ENCODE measurements at regions not wholly inside any gene's neighbourhood (a gene's known extent, or its start where the extent isn't known, plus 50 kb on each side); places are given as distances from the start of the nearest gene placed in this dataset.

DNA sequence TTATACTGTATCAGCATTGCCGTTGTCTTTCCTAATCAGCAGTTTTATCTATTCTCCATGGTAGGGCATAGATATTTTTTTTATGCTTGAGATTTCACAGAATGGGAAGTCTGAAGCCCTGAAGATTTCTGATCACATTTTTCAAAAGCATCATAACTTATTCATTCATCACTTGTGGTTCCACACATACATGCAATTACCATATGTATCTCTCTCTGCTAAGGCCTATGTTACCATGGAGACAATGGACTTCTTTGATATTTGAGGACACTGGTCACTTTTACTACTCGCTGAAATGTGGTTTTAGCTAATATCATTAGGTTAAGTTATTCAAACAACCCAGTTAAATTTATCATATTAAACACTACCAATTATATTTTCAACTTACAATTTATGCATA, 1827.0 kb downstream of the MRPL39 start:
- no peak for DNase-seq (ENCODE audit: low read depth in 2 of 2)

DNA sequence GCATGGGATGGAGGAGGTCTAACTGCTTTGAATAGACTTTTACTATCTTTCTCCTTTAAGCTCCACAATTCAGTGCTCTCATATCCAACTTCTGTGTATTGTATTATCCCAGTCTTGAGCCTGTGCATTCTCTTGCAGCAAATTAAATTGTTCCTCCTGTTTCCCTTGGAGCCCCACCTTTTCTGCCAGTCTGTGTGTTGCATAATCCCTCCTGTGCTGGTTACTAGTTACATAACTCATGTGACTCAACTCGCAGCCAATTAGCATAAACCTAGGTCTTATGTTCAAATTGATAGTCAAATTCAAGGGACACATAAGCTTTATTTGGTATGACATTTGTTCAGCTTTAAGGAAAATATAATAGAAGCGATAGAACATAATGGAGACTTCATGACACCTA, 1863.5 kb downstream of the MRPL39 start:
- DNase-seq (ENCODE audit: low read depth in 2 of 2), result no peak

DNA sequence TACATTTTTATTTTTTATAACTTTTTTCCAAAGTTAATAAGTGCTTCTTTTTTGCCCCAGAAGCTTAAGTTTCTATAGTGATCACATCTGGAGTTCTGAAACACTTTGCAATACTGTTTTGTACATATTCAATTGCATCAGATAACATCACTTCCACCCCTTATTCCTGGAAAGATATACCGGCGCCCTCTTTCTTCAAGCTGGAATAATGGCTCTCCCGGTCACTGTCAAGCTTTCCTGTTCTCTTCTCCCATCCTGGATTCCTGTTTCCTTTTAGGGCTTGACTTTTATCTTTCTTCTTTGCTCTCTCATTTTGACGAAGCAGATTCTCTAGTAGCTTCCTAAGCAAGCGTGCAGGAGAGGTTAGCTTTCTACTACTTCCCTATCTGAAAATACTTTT, 1866.8 kb downstream of the MRPL39 start:
- DNase-seq (ENCODE audit: low read depth in 2 of 2), result no peak

DNA sequence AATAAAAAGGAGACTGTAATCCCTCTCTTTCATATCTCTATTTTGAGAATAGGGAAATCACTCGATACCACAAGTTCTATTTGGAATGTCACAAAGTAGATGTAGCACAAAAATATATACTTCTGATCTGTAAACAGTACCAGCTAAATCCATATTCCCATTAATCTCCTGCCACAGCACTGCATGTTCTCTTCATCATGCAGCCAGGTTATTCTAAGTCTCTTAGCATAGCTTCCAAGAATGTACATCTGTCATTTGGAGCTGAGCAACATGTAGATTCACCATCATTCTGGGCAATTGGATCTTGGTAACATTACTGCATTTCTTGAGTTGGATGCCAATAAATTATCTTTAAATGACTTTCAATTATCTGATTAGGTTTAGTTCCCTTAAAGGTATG, 1874.5 kb downstream of the MRPL39 start:
- no peak for DNase-seq (ENCODE audit: low read depth in 2 of 2)

DNA sequence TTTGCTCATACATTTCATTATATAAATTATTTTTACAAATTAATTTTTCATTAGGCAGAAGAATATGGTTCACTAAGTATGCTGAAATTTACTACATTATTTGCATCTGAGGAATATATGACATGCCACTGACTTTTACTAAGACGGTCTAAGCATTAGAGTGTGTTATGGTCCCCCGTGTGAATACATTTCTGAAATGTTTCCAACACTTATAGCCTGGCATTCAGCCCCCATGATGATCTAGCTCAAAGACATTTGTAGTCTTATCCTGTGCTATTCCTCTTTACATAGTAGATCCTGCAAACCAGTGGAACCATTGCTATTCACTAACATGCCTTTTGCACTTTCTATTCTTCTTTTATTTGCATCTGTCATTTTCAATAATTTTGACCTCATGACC, 1878.0 kb downstream of the MRPL39 start:
- DNase-seq (ENCODE audit: low read depth in 2 of 2), result no peak

DNA sequence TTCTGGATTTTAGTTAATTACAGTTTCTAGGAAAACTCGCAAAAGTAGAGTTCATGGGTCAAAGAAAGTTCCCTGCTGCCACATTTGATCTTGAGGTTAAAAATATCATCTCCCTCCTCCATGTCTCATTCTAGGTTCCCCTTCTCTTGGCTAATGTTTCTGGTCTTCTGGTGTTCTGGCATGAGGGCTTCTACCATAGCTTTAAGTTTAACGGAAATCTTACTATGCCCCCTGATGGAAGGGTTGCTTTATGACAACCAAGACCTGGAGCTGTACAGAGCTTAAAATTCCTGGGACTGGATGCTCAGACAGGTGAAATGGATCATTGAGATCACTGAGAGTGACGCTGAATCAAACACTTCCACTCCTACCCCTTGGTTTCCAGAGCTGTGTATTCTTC, 1881.7 kb downstream of the MRPL39 start:
- DNase-seq (ENCODE audit: low read depth in 2 of 2), result no peak

DNA sequence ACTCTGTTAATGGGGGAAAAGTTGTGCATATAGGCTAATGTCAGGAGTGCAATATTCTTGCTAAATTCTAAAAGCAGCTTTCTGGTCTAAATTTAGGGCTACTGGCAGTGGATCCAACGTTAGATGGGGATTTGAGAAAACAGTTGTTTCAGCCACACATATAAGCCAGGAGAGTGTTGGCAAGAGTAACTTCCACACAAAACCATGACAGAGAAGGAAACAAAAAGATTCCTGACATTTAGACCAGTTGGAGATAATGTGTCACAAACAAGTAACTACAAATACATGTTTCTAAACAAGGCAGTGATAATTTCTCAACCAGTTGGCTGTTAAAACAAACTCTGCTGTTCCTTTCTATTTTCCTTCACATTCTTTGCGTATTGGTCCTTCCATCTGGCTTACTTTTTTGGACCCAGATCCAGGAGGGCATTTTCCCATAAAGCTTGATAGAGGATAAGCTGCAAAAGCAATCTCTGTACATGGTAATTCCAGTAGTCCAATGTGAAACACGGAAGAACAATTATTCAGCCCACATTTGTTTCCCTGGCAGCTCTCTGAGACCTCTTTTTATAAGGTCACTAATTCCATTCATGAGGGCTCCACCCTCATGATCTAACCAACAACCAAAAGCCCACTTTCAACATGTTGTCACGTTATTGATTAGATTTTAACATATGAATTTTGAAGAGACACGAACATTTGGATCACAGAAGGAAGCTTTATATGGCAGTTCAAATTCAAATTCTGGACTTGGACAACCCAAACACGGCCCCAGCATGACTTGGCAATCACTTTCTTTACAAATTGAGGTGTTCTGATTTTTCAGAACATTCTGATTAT, 1888.6 kb downstream of the MRPL39 start:
- DNase-seq (ENCODE audit: low read depth in 2 of 2), result no peak

DNA sequence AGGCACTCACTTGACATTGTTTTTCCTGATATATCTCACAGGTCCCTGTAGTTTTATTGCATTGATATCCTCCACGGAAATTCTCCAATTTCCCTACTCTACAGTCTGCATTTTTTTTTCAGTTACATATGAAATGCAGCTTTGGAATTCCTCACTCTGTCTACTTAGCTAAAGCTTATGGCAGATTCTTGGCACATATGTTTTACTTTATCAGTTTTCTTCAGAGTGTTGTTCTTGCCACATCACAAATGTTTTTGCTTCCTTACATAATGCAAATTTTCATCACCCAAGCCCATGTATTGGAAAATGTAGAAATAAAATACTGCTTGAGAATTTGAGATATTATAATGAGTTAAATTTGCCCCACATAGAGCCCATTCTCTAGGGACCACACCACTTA, 1895.1 kb downstream of the MRPL39 start:
- DNase-seq (ENCODE audit: low read depth in 2 of 2), result no peak

DNA sequence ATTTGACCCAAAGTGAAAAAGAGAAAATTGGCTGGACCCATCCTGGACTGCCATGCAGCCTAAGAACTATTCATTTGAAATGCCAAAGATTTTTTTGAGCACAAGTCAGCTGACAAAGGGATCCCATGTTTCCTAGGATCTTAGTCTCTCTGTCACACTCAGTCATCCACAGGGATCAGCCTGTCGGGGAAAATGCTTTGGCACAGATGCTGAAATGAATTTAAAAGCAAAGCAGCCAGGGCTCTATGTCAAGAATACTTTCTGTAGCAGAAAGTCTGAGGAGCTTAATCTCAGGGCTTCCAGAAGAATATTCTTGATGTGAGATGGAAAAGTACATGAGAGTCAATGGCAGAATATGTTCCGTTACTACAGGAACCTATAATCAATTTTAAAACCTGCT, 1900.8 kb downstream of the MRPL39 start:
- no peak for DNase-seq (ENCODE audit: low read depth in 2 of 2)

DNA sequence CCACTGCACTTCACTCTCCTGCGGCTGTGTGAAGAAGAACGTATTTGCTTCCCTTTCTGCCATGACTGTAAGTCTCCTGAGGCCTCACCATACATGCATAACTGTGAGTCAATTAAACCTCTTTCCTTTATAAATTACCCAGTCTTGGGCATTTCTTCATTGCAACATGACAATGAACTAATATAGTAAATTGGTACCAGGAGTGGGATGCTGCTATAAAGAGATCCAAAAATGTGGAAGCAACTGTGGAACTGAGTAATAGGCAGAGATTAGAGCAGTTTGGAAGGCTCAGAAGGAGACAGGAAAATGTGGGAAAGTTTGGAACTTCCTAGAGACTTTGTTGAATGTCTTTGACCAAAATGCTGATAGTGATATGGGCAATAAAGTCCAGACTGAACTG, 1907.9 kb downstream of the MRPL39 start:
- DNase-seq (ENCODE audit: low read depth in 2 of 2), result no peak

DNA sequence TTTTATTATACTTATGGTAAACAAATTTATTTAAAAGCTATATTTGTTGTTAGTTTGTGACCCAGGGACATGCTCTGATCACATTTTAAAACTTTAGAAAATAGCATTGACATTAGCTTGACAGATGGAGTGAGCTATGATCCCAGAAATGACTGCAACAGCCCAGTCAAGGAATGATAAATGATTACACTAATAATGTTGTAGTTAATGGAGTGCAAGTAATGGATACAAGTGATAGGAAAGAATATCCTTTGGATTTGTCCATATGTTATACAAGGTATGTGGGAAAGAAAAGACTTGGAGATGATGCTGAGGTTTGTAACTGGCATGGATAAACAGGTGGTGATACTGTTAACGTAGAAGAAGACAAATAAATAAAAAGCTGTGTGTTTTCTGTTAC, 1908.7 kb downstream of the MRPL39 start:
- no peak for DNase-seq (ENCODE audit: low read depth in 2 of 2)

DNA sequence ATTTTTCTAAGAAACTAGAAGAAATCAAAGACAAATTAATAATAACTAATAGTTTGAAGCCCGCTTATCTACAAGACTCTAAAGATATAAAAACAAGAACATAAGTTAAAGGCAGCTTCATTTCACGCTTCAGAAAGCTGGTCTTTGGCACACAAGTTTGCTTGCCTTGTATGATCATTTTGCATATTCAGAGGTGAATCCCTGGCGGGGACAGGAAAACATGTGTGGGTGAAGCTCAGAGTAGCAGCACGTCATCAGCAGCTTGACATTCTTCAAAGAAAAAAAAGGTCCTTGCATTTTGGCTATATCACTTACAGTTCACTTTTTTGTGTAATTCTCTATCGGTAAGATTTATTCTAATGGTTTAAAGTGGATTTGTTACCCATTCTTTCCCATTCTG, 1911.8 kb downstream of the MRPL39 start:
- no peak for DNase-seq (ENCODE audit: low read depth in 2 of 2)

DNA sequence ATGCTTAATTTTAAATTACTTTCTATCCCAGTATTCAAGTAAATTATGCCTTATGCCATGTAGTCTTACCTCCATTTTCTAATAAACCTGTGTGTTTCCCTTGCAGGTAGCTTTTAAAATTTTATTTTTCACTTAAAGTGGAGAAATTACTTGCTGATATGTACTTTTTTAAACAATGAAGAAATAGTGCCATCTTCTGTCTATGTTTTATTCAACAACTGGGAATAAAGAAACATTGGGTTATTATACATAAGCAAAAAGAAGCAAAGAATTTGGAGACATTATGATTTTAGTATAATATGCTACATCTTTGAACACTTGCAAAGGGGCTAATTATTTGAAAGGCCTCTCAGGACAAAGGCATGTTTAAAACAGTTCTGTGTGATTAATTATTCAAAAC, 1912.9 kb downstream of the MRPL39 start:
- DNase-seq (ENCODE audit: low read depth in 2 of 2), result no peak

DNA sequence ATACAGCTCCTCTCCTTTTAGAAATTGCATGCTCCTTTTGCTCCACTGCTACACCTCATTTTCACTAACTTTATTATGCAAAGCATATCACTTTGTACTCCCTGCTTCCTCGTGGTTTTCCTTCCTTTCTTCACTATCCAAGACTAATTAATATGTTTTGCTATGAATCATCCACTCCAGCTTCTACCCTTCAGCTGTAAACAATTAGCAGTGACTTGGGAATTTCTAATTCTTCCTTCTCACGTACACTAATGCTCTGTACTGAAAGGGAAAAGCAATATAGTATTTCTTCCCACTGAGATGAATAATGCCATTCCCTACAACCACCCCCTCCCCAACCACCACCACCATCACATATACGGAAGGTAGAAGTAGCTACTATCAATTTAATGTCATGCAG, 1917.0 kb downstream of the MRPL39 start:
- DNase-seq (ENCODE audit: low read depth in 2 of 2), result no peak

DNA sequence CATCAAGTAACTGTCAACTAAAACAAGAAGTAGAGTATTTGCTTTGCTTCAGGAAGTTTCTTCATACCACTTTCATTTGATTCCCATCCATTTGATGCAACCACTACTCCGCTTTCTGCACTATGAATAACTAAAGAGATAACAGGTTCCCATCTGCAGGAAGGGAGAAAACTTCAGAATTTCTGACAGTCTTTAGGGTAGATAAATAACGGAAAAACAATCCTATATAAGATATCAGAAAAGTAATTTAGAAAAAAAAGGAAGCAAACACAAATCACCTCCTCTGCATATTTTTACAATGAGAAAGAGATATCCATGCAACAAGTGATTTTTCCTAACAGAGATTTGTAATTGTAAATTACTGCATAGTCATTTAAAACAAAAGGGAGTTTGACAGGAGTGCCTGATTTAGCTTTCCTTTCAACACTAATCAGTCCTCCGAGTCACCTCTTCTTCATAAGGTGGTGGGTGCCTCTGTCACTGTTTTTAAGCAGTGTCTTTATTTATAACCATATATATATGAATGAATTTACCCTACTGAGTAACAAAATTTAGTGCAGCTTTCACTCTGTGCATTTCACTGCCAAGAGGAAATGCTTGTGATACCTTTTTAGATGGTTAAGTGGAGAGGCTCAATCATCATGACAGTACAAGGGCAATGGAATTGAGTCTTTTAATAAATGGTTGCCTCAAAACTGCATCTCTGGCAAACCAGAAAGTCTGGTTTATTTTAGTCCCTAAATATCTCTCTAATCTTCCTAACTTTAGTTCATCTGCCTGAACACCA, 1920.4 kb downstream of the MRPL39 start:
- DNase-seq (ENCODE audit: low read depth in 2 of 2), result no peak

DNA sequence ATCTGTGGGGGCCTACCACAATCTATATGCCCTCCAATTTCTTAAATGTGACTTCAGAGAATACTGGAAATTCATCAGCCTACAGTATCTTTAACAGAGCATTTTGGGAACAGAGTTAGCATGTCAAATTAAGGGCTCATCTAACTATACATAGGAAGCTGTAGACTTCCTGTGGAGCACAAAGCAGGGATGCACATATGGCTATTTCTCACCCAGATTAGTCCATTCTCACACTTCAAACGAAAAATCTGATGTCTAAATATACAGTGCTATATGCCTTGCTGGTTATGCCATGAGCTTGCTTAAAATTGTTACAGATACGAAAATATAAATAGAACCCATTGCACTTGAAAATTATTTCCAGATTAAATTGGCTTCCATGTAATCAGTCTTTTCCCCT, 1922.8 kb downstream of the MRPL39 start:
- DNase-seq (ENCODE audit: low read depth in 2 of 2), result no peak

DNA sequence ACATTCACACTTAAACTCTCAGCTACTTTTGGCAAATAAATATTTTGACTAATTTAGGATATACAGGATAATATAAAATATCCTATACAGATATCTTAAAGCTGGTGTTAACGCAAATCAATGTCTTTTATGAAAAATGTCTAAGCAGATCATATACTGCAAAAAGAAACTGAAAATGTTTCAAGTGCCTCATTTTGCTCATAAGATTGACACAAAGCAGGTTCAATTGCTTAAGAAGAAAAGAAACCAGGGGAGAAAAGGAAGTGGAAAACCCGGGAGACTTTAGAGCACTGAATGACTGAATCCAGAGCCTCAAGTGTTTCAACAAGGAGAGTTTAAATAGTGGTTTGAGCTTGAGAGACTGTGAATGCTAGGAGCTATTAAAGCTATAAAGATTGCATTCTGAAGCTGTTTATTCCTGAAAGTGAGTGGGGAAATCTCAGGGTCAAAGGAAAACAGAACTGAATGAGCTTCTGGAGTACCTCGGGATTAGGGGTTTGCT, 1943.0 kb downstream of the MRPL39 start:
- no peak for DNase-seq (ENCODE audit: low read depth in 2 of 2)

DNA sequence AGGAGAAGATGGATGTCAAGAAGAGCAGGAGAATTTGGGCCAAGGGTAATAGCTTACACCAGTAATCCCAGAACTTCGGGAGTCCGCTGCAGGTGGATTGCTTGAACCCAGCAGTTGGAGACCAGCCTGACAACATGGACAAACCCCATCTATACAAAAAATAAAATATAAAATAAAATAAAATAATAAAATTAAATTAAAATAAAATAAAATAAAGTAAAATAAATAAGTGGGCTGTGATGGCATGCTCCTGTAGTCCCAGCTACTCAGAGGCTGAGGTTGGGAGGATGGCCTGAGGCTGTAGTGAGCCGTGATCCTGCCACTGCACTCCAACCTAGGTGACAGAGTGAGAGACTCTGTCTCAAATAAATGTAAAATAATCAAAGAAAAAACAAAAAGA, 1946.7 kb downstream of the MRPL39 start:
- no peak for DNase-seq (ENCODE audit: low read depth in 2 of 2)

DNA sequence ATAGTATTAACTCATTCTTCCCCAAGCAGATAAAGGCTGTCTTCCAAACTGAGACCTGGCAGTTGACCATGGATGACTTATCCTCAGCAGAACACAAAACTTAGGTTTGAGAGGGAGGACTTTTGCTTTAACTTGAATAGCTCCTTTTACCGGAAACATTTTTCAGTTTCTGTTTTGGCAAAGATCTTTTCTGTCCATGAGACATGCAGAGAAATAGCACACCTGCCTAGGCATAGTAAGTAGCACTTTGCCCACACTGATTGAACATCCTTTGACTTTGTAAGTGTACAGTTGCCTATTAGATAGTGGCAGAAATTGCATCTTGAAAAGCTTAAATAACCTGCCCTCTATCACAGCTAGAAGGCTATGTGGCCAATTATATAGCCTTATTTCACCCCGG, 1962.5 kb downstream of the MRPL39 start:
- DNase-seq (ENCODE audit: low read depth in 2 of 2), result no peak

DNA sequence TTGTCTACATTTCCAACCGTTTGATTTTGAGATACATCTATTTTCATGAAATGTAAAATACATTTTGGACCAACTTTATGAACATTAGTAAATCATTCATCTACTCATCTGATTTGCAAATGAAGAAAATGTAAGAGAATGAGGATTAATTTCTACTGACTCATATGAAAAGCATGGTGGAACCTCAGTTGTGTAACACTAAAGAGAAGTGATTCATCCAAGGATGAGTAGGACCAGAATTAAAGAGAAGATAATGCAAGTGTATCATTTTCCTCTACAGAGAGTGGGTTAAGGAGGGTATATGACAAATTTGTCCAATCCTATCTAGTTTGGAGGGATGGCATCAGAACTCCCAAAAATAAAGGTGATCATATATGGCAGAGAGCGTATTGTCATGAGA, 1967.6 kb downstream of the MRPL39 start:
- no peak for DNase-seq (ENCODE audit: low read depth in 2 of 2)

DNA sequence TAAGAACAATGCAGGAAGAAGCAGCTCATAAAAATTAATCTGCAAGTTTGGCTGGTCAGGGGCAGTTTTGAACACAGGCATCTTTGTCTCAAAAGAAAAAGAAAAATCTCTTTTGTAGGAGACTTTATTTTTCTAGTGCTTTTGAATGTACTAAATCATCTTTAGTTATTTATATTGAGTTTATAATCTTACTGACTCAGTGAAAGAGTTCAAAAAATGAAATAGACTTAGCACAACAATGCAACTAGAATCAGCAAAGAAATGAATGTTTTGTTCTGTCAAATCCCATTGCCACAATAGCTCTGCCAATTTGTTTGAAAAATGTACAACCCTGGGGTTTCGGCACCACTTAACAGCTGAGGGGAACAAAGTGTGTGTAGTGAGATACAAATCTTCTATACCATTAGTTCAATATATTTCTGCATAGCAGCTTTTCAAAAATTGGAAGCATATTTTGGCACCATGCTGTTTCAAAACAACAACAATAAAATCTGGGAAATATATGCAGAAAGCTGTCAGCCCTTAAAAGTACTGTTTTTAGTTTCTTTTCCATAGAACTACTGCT, 1969.1 kb downstream of the MRPL39 start:
- no peak for DNase-seq (ENCODE audit: low read depth in 2 of 2)

DNA sequence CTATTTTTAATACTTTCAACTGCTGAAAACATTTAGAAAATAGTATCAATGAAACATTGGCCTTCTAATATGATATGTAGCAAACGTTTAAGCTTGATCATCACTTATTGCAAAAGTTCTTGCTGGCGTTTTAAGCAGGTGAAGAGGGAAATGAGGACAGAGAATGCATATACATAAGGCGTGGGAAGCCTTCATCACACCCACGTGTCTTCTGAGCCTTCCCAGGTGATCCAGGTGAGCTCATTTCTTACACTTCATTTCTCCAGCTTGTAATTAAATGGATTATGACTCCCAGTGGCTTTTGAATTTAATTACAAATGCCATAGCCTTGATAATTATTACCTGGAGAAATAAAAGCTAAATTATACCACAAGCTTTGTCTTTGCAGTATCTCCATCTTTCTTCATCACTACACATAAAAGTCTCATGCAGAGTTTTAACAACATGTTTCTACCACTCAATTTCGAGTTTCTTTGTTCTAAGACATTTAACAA, 1973.8 kb downstream of the MRPL39 start:
- no peak for DNase-seq (ENCODE audit: low read depth in 2 of 2)

DNA sequence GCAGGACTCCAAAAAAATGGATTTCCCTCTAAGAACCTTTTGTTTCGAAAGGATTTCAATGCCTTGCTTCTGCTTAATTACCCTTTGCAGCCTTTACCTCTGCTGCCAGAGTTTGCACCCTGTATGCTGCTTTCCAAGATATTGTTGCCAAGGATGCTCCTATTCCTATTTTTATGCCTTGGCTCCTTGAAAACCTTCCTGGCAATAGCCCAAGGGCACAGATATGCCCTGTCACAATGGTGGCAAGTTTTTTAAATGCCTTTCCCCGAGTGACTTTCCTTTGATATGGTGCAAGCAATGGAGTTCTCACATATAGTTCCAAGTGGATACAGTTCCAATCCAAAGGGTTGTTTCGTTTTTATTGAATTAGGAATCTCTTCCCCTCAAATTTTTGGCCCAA, 1983.0 kb downstream of the MRPL39 start:
- DNase-seq (ENCODE audit: low read depth in 2 of 2), result no peak

Measured in stimulated activated CD8-positive, alpha-beta memory T cell treated with anti-CD3 and anti-CD28 coated beads, Interleukin-15, amount 100 ng/mL, for 48 hours (primary cell).